BE2C (cell line): ENCODE measurements at regions not wholly inside any gene's neighbourhood (a gene's known extent, or its start where the extent isn't known, plus 50 kb on each side); places are given as distances from the start of the nearest gene placed in this dataset.
"Not testable (repeated sequence)": the region's sequence is repeated elsewhere in the genome, so short reads cannot be mapped to it uniquely, and the experiment has no call there.

Experiments
- DNase-seq: peaks from one replicate; pipeline ENCODE4 v3.0.0-alpha.2; 2020
- H3K27me3 ChIP-seq: fragments of 250-450 bp; sonication (Bioruptor Pico); 2 replicates; pipeline ENCODE4 v1.5.1; 2020; ENCODE audit warnings: mild to moderate bottlenecking
- H3K36me3 ChIP-seq: fragments of 250-450 bp; sonication (Bioruptor Pico); 2 replicates; pipeline ENCODE4 v1.5.1; 2020; ENCODE audit warnings: mild to moderate bottlenecking
- H3K4me1 ChIP-seq: fragments of 250-450 bp; sonication (Bioruptor Pico); 2 replicates; pipeline ENCODE4 v1.5.1; 2020
- H3K4me3 ChIP-seq: 2 replicates; pipeline ENCODE4 v1.5.1; 2011; ENCODE audit warnings: low read depth, low read length
- H3K9me3 ChIP-seq: fragments of 250-450 bp; sonication (Bioruptor Pico); 2 replicates; pipeline ENCODE4 v1.5.1; 2020
- CTCF ChIP-seq: IDR thresholded peaks from 2 replicates; pipeline ENCODE4 v1.5.1; 2012; ENCODE audit warnings: mild to moderate bottlenecking, low read depth, low read length

- Histone ChIP-seq H3K9me3 (no peaks in the 10 kb centered on the region), H3K4me3 (no peak overlapping the region), H3K4me1 (no peaks in the 10 kb centered on the region), H3K27me3 (no peaks in the 10 kb centered on the region), H3K36me3 (no peaks in the 10 kb centered on the region)
- TF ChIP-seq CTCF, result no peak
- DNase-seq, result no peak
These were observed 240.8 kb downstream of the HS3ST3B1 start for GRCh38 chr17:14541714-14542113.

- no peak overlapping the region for H3K4me3 ChIP-seq
- DNase-seq, result no peak
- H3K9me3 ChIP-seq, result no peaks in the 10 kb centered on the region
- no peaks in the 10 kb centered on the region for H3K36me3 ChIP-seq
- H3K27me3 ChIP-seq, result no peaks in the 10 kb centered on the region
- H3K4me1 ChIP-seq, result no peaks in the 10 kb centered on the region
- no peak for TF ChIP-seq CTCF
These were observed 238.9 kb downstream of the HS3ST3B1 start for GRCh38 chr17:14539801-14540200.

GRCh38 chr17:14532242-14532641 is 231.4 kb downstream of the HS3ST3B1 start:
- not testable (repeated sequence) for DNase-seq, H3K9me3 ChIP-seq, H3K4me1 ChIP-seq, H3K27me3 ChIP-seq, H3K4me3 ChIP-seq, H3K36me3 ChIP-seq

- Histone ChIP-seq H3K27me3 (no peaks in the 10 kb centered on the region), H3K9me3 (no peaks in the 10 kb centered on the region), H3K4me1 (no peaks in the 10 kb centered on the region), H3K4me3 (no peak overlapping the region), H3K36me3 (no peaks in the 10 kb centered on the region)
- TF ChIP-seq CTCF, result no peak
- DNase-seq, result no peak
These were observed 224.9 kb downstream of the HS3ST3B1 start for GRCh38 chr17:14525551-14526455.

GRCh38 chr17:14522795-14523387 is 222.0 kb downstream of the HS3ST3B1 start:
- no peak for TF ChIP-seq CTCF
- Histone ChIP-seq H3K4me3 (no peak overlapping the region), H3K27me3 (no peaks in the 10 kb centered on the region), H3K4me1 (no peaks in the 10 kb centered on the region), H3K9me3 (no peaks in the 10 kb centered on the region), H3K36me3 (no peaks in the 10 kb centered on the region)
- no peak for DNase-seq

- H3K36me3 ChIP-seq, H3K9me3 ChIP-seq, H3K27me3 ChIP-seq, H3K4me1 ChIP-seq, DNase-seq, H3K4me3 ChIP-seq: not testable (repeated sequence)
These were observed 218.0 kb downstream of the HS3ST3B1 start for GRCh38 chr17:14518919-14519318.

GRCh38 chr17:14514973-14515372 is 214.1 kb downstream of the HS3ST3B1 start:
- no peak for DNase-seq
- TF ChIP-seq CTCF, result no peak
- H3K4me3 ChIP-seq, result no peak overlapping the region

More at GRCh38 chr17:14514973-14515372, 214.1 kb downstream of the HS3ST3B1 start:
- Histone ChIP-seq H3K9me3 (no peaks in the 10 kb centered on the region), H3K4me1 (no peaks in the 10 kb centered on the region), H3K36me3 (no peaks in the 10 kb centered on the region), H3K27me3 (no peaks in the 10 kb centered on the region)
